Hepatocyte (in vitro differentiated cells): ENCODE measurements at regions not wholly inside any gene's neighbourhood (a gene's known extent, or its start where the extent isn't known, plus 50 kb on each side); places are given as distances from the start of the nearest gene placed in this dataset.

Experiments
- DNase-seq: peaks from one replicate; pipeline ENCODE4 v3.0.0-alpha.2; 2016; ENCODE audit warnings: low spot score
- H2AFZ ChIP-seq: fragments of 200-600 bp; sonication (generic); 2 replicates; pipeline ENCODE4 v1.6.0; 2016; ENCODE audit warnings: antibody characterized with exemption, mild to moderate bottlenecking
- H3K27ac ChIP-seq: fragments of 200-600 bp; sonication (generic); 2 replicates; pipeline ENCODE4 v1.5.1; 2016; ENCODE audit warnings: mild to moderate bottlenecking
- H3K27me3 ChIP-seq: fragments of 200-600 bp; sonication (generic); 2 replicates; pipeline ENCODE4 v1.6.1; 2016
- H3K36me3 ChIP-seq: fragments of 200-600 bp; sonication (generic); replicated peaks from 2 replicates; pipeline ENCODE4 v1.5.1; 2016; ENCODE audit warnings: low read depth; ENCODE audit not compliant: insufficient read depth
- H3K4me1 ChIP-seq: fragments of 200-600 bp; sonication (generic); 2 replicates; pipeline ENCODE4 v1.5.1; 2016; ENCODE audit warnings: mild to moderate bottlenecking, moderate library complexity; ENCODE audit not compliant: insufficient read depth
- H3K4me2 ChIP-seq: fragments of 200-600 bp; sonication (generic); 2 replicates; pipeline ENCODE4 v1.6.0; 2016
- H3K4me3 ChIP-seq: fragments of 200-600 bp; sonication (generic); 2 replicates; pipeline ENCODE4 v1.5.1; 2016; ENCODE audit warnings: mild to moderate bottlenecking
- H3K79me2 ChIP-seq: fragments of 200-600 bp; sonication (generic); 2 replicates; pipeline ENCODE4 v1.6.0; 2017; ENCODE audit warnings: mild to moderate bottlenecking
- H3K9me2 ChIP-seq: fragments of 200-600 bp; sonication (generic); replicated peaks from 2 replicates; pipeline ENCODE4 v1.6.0; 2017; ENCODE audit warnings: mild to moderate bottlenecking; ENCODE audit not compliant: insufficient read depth
- H3K9me3 ChIP-seq: fragments of 200-600 bp; sonication (generic); 2 replicates; pipeline ENCODE4 v1.5.1; 2016; ENCODE audit warnings: low read depth, mild to moderate bottlenecking
- H4K20me1 ChIP-seq: fragments of 200-600 bp; sonication (generic); 2 replicates; pipeline ENCODE4 v1.6.0; 2016; ENCODE audit warnings: mild to moderate bottlenecking; ENCODE audit not compliant: insufficient read depth, poor library complexity, severe bottlenecking
- EZH2 ChIP-seq: fragments of 200-600 bp; sonication (generic); IDR thresholded peaks from 2 replicates; pipeline ENCODE4 v1.6.1; 2016; ENCODE audit warnings: antibody characterized with exemption, mild to moderate bottlenecking, borderline replicate concordance
- EZH2phosphoT487 ChIP-seq: fragments of 200-600 bp; sonication (generic); IDR thresholded peaks from one replicate; pipeline ENCODE4 v1.6.1; 2018; ENCODE audit warnings: antibody characterized with exemption, mild to moderate bottlenecking, low read depth, moderate library complexity; ENCODE audit not compliant: unreplicated experiment, severe bottlenecking
- WGBS: methylation state at CpG from one replicate; pipeline ENCODE4 v1.1.6; 2016; ENCODE audit warnings: low lambda C conversion rate; ENCODE audit errors: missing lambda C conversion rate; 5-methylcytosine and 5-hydroxymethylcytosine counted together
- TF ChIP-seq, protein P1 (sequence below): fragments of 200-600 bp; sonication (generic); IDR thresholded peaks from 2 replicates; pipeline ENCODE4 v1.5.1; 2016; ENCODE audit warnings: antibody characterized with exemption, mild to moderate bottlenecking; ENCODE audit not compliant: poor library complexity

- H3K4me3 ChIP-seq = no peak overlapping the region
- TF ChIP-seq, protein P1, sequence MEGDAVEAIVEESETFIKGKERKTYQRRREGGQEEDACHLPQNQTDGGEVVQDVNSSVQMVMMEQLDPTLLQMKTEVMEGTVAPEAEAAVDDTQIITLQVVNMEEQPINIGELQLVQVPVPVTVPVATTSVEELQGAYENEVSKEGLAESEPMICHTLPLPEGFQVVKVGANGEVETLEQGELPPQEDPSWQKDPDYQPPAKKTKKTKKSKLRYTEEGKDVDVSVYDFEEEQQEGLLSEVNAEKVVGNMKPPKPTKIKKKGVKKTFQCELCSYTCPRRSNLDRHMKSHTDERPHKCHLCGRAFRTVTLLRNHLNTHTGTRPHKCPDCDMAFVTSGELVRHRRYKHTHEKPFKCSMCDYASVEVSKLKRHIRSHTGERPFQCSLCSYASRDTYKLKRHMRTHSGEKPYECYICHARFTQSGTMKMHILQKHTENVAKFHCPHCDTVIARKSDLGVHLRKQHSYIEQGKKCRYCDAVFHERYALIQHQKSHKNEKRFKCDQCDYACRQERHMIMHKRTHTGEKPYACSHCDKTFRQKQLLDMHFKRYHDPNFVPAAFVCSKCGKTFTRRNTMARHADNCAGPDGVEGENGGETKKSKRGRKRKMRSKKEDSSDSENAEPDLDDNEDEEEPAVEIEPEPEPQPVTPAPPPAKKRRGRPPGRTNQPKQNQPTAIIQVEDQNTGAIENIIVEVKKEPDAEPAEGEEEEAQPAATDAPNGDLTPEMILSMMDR = no peak
- no peak for TF ChIP-seq EZH2
- TF ChIP-seq EZH2phosphoT487 = no peak
- H3K36me3 ChIP-seq = no peaks in the 10 kb centered on the region
- no peak overlapping the region for H3K27ac ChIP-seq
- H2AFZ ChIP-seq = no peak overlapping the region
- no peaks in the 10 kb centered on the region for H3K9me3 ChIP-seq
- H3K9me2 ChIP-seq = no peaks in the 10 kb centered on the region
- no peaks in the 10 kb centered on the region for H3K4me1 ChIP-seq
- H3K4me2 ChIP-seq = no peak overlapping the region
- H3K27me3 ChIP-seq = no peaks in the 10 kb centered on the region
- no peaks in the 10 kb centered on the region for H4K20me1 ChIP-seq
- no peaks in the 10 kb centered on the region for H3K79me2 ChIP-seq
- DNase-seq = no peak
- WGBS = 88% methylated on average over 7 of the region's 7 CpGs
Observed at GRCh38 chr7:70942791-70943190, 189.2 kb upstream of the GALNT17 start.

DNA sequence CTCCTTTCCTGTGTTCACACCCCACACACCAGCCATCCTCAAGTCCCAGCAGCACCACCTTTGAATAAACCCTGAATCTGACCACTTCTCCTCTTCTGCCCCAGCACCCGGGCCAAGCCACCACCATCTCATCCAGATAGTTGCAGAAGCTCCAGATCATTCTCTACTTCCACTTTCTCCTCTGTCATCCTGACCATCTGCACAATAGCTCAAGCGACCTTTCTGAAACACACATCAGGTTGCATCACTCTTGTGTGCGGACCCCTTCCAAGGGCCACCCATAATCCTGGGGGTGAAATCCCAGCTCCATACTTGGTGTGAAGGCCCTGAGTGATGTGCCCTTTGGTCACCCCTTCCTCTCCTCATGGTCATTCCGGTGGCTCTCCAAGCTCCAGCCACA is 187.4 kb upstream of the GALNT17 start:
- Histone ChIP-seq H3K36me3 (no peaks in the 10 kb centered on the region), H3K4me2 (no peak overlapping the region), H3K4me3 (no peak overlapping the region), H3K27ac (no peak overlapping the region), H3K79me2 (no peaks in the 10 kb centered on the region), H2AFZ (no peak overlapping the region), H4K20me1 (no peaks in the 10 kb centered on the region), H3K9me2 (no peaks in the 10 kb centered on the region), H3K4me1 (no peaks in the 10 kb centered on the region), H3K9me3 (no peaks in the 10 kb centered on the region), H3K27me3 (no peaks in the 10 kb centered on the region)
- WGBS = 88% methylated on average over 4 of the region's 4 CpGs
- TF ChIP-seq EZH2 = no peak
- no peak for TF ChIP-seq EZH2phosphoT487
- TF ChIP-seq, protein P1 = no peak
- no peak for DNase-seq

DNA sequence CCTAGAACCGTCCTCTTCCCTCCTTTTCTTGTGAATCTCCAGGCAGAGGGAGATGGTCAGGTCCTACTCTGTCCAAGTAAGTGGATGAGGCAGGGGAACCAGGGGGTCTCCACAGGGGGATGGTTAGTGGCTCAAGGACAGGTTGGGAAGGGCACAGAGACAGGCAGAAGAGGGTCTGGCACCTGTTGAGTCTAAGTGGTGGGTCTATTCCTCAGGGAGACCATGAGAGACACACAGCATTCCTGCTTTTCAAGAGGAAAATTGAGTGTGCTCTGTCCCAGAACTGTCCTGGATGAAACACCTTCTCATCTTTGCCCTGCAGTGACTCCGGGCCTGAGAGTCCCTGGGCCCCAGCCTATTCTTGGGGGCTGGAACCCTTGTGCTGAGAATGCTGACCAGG is 184.8 kb upstream of the GALNT17 start:
- DNase-seq = no peak
- no peaks in the 10 kb centered on the region for H4K20me1 ChIP-seq
- H3K27ac ChIP-seq = no peak overlapping the region
- H2AFZ ChIP-seq = no peak overlapping the region
- H3K4me1 ChIP-seq = no peaks in the 10 kb centered on the region
- TF ChIP-seq EZH2 (no peak), EZH2phosphoT487 (no peak)
- TF ChIP-seq, protein P1 = no peak
- no peak overlapping the region for H3K4me2 ChIP-seq
- no peaks in the 10 kb centered on the region for H3K9me3 ChIP-seq
- WGBS = 88% methylated on average over 2 of the region's 2 CpGs
- H3K4me3 ChIP-seq = no peak overlapping the region
- no peaks in the 10 kb centered on the region for H3K79me2 ChIP-seq
- H3K9me2 ChIP-seq = no peaks in the 10 kb centered on the region
- H3K27me3 ChIP-seq = no peaks in the 10 kb centered on the region
- H3K36me3 ChIP-seq = no peaks in the 10 kb centered on the region

GRCh38 chr7:70949862-70950261 is 182.1 kb upstream of the GALNT17 start:
- H4K20me1 ChIP-seq = no peaks in the 10 kb centered on the region
- H3K9me2 ChIP-seq = no peaks in the 10 kb centered on the region
- H3K4me3 ChIP-seq = no peak overlapping the region
- H3K27ac ChIP-seq = no peak overlapping the region
- H3K4me2 ChIP-seq = no peak overlapping the region
- no peak for DNase-seq
- H2AFZ ChIP-seq = no peak overlapping the region
- H3K4me1 ChIP-seq = no peaks in the 10 kb centered on the region
- no peaks in the 10 kb centered on the region for H3K27me3 ChIP-seq
- no peaks in the 10 kb centered on the region for H3K36me3 ChIP-seq
- H3K9me3 ChIP-seq = no peaks in the 10 kb centered on the region
- TF ChIP-seq EZH2 (no peak), EZH2phosphoT487 (no peak)
- TF ChIP-seq, protein P1 = no peak
- H3K79me2 ChIP-seq = no peaks in the 10 kb centered on the region
